ENCODE measurements at regions not wholly inside any gene's neighbourhood (a gene's known extent, or its start where the extent isn't known, plus 50 kb on each side); places are given as distances from the start of the nearest gene placed in this dataset.
"Not testable (repeated sequence)": the region's sequence is repeated elsewhere in the genome, so short reads cannot be mapped to it uniquely, and the experiment has no call there.

GRCh38 chr2:44053456-44053855 lies 57.7 kb upstream of the LRPPRC start:
- H3K36me3 ChIP-seq (ENCODE audit: control insufficient read depth in 4 of 4, insufficient read depth in 4 of 4, low read length in 4 of 4) = no peaks in the 10 kb centered on the region
- no peak overlapping the region for H3K4me3 ChIP-seq
- WGBS, 2 donors = 89 to 91% methylated on average over 4 of the region's 4 CpGs
- H3K27ac ChIP-seq (ENCODE audit: low read depth in 1 of 2, low read length in 1 of 2) = no peak overlapping the region
- H3K9me3 ChIP-seq (ENCODE audit: control insufficient read depth in 4 of 4, insufficient read depth in 3 of 4, low read length in 3 of 4) = peaks cover 0 to 6% (median 0%) of the 10 kb centered on the region in 4 donors
- no peak for ATAC-seq (ENCODE audit: insufficient read depth, low FRiP score)
- no peak for DNase-seq
- TF ChIP-seq CTCF (IDR thresholded peaks at IDR 0.05; ENCODE audit: control extremely low read depth, extremely low read depth) = no peak
- H3K4me1 ChIP-seq (ENCODE audit: control insufficient read depth in 5 of 5, insufficient read depth in 5 of 5, low read length in 5 of 5) = no peaks in the 10 kb centered on the region
- H3K9ac ChIP-seq (ENCODE audit: insufficient read depth in 1 of 2, low read length in 2 of 2) = no peak overlapping the region
- H3K27me3 ChIP-seq (ENCODE audit: control insufficient read depth in 3 of 3, insufficient read depth in 3 of 3, low read length in 2 of 3) = no peaks in the 10 kb centered on the region

GRCh38 chr2:44055229-44055628 lies 59.4 kb upstream of the LRPPRC start:
- 39 to 45% methylated on average over 2 of the region's 2 CpGs for WGBS, 2 donors
- DNase-seq = no peak

GRCh38 chr2:44055664-44056063 lies 59.9 kb upstream of the LRPPRC start:
- 82 to 92% methylated on average over 7 of the region's 7 CpGs for WGBS, 2 donors
- no peak overlapping the region for H3K9ac ChIP-seq (ENCODE audit: insufficient read depth in 1 of 2, low read length in 2 of 2)
- H3K9me3 ChIP-seq (ENCODE audit: control insufficient read depth in 4 of 4, insufficient read depth in 3 of 4, low read length in 3 of 4) = peaks cover 0 to 3% (median 0%) of the 10 kb centered on the region in 4 donors
- H3K4me1 ChIP-seq (ENCODE audit: control insufficient read depth in 5 of 5, insufficient read depth in 5 of 5, low read length in 5 of 5) = no peaks in the 10 kb centered on the region
- H3K27me3 ChIP-seq (ENCODE audit: control insufficient read depth in 3 of 3, insufficient read depth in 3 of 3, low read length in 2 of 3) = no peaks in the 10 kb centered on the region
- ATAC-seq (ENCODE audit: insufficient read depth, low FRiP score) = no peak
- no peaks in the 10 kb centered on the region for H3K36me3 ChIP-seq (ENCODE audit: control insufficient read depth in 4 of 4, insufficient read depth in 4 of 4, low read length in 4 of 4)
- no peak overlapping the region for H3K27ac ChIP-seq (ENCODE audit: low read depth in 1 of 2, low read length in 1 of 2)
- TF ChIP-seq CTCF (IDR thresholded peaks at IDR 0.05; ENCODE audit: control extremely low read depth, extremely low read depth) = no peak
- no peak overlapping the region for H3K4me3 ChIP-seq
- no peak for DNase-seq

More at GRCh38 chr2:44055229-44055628, 59.4 kb upstream of the LRPPRC start:
- H3K4me3 ChIP-seq = no peak overlapping the region
- TF ChIP-seq CTCF (IDR thresholded peaks at IDR 0.05; ENCODE audit: control extremely low read depth, extremely low read depth) = no peak
- ATAC-seq (ENCODE audit: insufficient read depth, low FRiP score) = no peak
- H3K27ac ChIP-seq (ENCODE audit: low read depth in 1 of 2, low read length in 1 of 2) = no peak overlapping the region
- no peak overlapping the region for H3K9ac ChIP-seq (ENCODE audit: insufficient read depth in 1 of 2, low read length in 2 of 2)
- H3K9me3 ChIP-seq (ENCODE audit: control insufficient read depth in 4 of 4, insufficient read depth in 3 of 4, low read length in 3 of 4) = peaks cover 0 to 3% (median 0%) of the 10 kb centered on the region in 4 donors
- H3K4me1 ChIP-seq (ENCODE audit: control insufficient read depth in 5 of 5, insufficient read depth in 5 of 5, low read length in 5 of 5) = no peaks in the 10 kb centered on the region
- no peaks in the 10 kb centered on the region for H3K27me3 ChIP-seq (ENCODE audit: control insufficient read depth in 3 of 3, insufficient read depth in 3 of 3, low read length in 2 of 3)
- no peaks in the 10 kb centered on the region for H3K36me3 ChIP-seq (ENCODE audit: control insufficient read depth in 4 of 4, insufficient read depth in 4 of 4, low read length in 4 of 4)

- peaks cover 0 to 3% (median 0%) of the 10 kb centered on the region in 4 donors for H3K9me3 ChIP-seq (ENCODE audit: control insufficient read depth in 4 of 4, insufficient read depth in 3 of 4, low read length in 3 of 4)
- TF ChIP-seq CTCF (IDR thresholded peaks at IDR 0.05; ENCODE audit: control extremely low read depth, extremely low read depth) = no peak
- ATAC-seq (ENCODE audit: insufficient read depth, low FRiP score) = no peak
These were observed 61.2 kb upstream of the LRPPRC start for GRCh38 chr2:44056947-44057346.

GRCh38 chr2:44060286-44060685 lies 64.5 kb upstream of the LRPPRC start:
- H3K4me1 ChIP-seq (ENCODE audit: control insufficient read depth in 5 of 5, insufficient read depth in 5 of 5, low read length in 5 of 5); ATAC-seq (ENCODE audit: insufficient read depth, low FRiP score); H3K4me3 ChIP-seq; H3K27me3 ChIP-seq (ENCODE audit: control insufficient read depth in 3 of 3, insufficient read depth in 3 of 3, low read length in 2 of 3); DNase-seq; H3K9me3 ChIP-seq (ENCODE audit: control insufficient read depth in 4 of 4, insufficient read depth in 3 of 4, low read length in 3 of 4); H3K27ac ChIP-seq (ENCODE audit: low read depth in 1 of 2, low read length in 1 of 2); H3K9ac ChIP-seq (ENCODE audit: insufficient read depth in 1 of 2, low read length in 2 of 2); H3K36me3 ChIP-seq (ENCODE audit: control insufficient read depth in 4 of 4, insufficient read depth in 4 of 4, low read length in 4 of 4): not testable (repeated sequence)
- 57 to 83% methylated on average over 1 of the region's 1 CpG for WGBS, 2 donors

More at GRCh38 chr2:44056947-44057346, 61.2 kb upstream of the LRPPRC start:
- Histone ChIP-seq H3K9ac (ENCODE audit: insufficient read depth in 1 of 2, low read length in 2 of 2) (no peak overlapping the region), H3K27me3 (ENCODE audit: control insufficient read depth in 3 of 3, insufficient read depth in 3 of 3, low read length in 2 of 3) (no peaks in the 10 kb centered on the region), H3K27ac (ENCODE audit: low read depth in 1 of 2, low read length in 1 of 2) (no peak overlapping the region), H3K36me3 (ENCODE audit: control insufficient read depth in 4 of 4, insufficient read depth in 4 of 4, low read length in 4 of 4) (no peaks in the 10 kb centered on the region), H3K4me1 (ENCODE audit: control insufficient read depth in 5 of 5, insufficient read depth in 5 of 5, low read length in 5 of 5) (no peaks in the 10 kb centered on the region), H3K4me3 (no peak overlapping the region)
- 94 to 98% methylated on average over 2 of the region's 2 CpGs for WGBS, 2 donors
- no peak for DNase-seq

Measured in lung (tissue), 11 donors.